ENCODE measurements at regions not wholly inside any gene's neighbourhood (a gene's known extent, or its start where the extent isn't known, plus 50 kb on each side); places are given as distances from the start of the nearest gene placed in this dataset.

GRCh38 chr10:109678857-109679256 lies 244.5 kb downstream of the XPNPEP1 start:
- H3K4me1 ChIP-seq (ENCODE audit: control insufficient read depth, insufficient read depth, low read length): no peaks in the 10 kb centered on the region
- no peak overlapping the region for H3K4me3 ChIP-seq (ENCODE audit: low read depth, low read length)
- no peak overlapping the region for H3K27ac ChIP-seq (ENCODE audit: extremely low read depth, low read depth, low read length)
- no peaks in the 10 kb centered on the region for H3K36me3 ChIP-seq (ENCODE audit: control insufficient read depth in 2 of 2, insufficient read depth in 1 of 2, low read length in 2 of 2)
- no peaks in the 10 kb centered on the region for H3K9me3 ChIP-seq (ENCODE audit: control insufficient read depth, insufficient read depth, low read depth, low read length)
- POLR2A ChIA-PET: no interaction called here
- TF ChIP-seq ZNF48 (tag by site-specific recombination; IDR thresholded peaks at IDR 0.05) (no peak), ZNF433 (tag by site-specific recombination; IDR thresholded peaks at IDR 0.05; ENCODE audit: low read depth) (no peak), ZNF391 (tag by site-specific recombination; IDR thresholded peaks at IDR 0.05; ENCODE audit: borderline replicate concordance, low read depth) (no peak), ZNF112 (tag by site-specific recombination; IDR thresholded peaks at IDR 0.05) (no peak), ZNF555 (tag by site-specific recombination; conservative IDR thresholded peaks at IDR 0.05) (no peak), ZNF157 (tag by site-specific recombination; IDR thresholded peaks at IDR 0.05) (no peak), ZNF114 (tag by site-specific recombination; IDR thresholded peaks at IDR 0.05) (no peak), ZNF473 (tag by site-specific recombination; IDR thresholded peaks at IDR 0.05) (no peak), ZNF658 (tag by site-specific recombination; IDR thresholded peaks at IDR 0.05) (no peak), ZFHX2 (tag by site-specific recombination; conservative IDR thresholded peaks at IDR 0.05) (no peak), ZSCAN23 (tag by site-specific recombination; IDR thresholded peaks at IDR 0.05) (no peak), ZNF548 (tag by site-specific recombination; IDR thresholded peaks at IDR 0.05) (no peak), IKZF3 (tag by site-specific recombination; IDR thresholded peaks at IDR 0.05) (no peak), SP7 (tag by site-specific recombination; IDR thresholded peaks at IDR 0.05) (no peak)
- CTCF ChIA-PET: no interaction called here

GRCh38 chr10:109676703-109677102 lies 246.6 kb downstream of the XPNPEP1 start:
- Histone ChIP-seq H3K9me3 (ENCODE audit: control insufficient read depth, insufficient read depth, low read depth, low read length) (no peaks in the 10 kb centered on the region), H3K27ac (ENCODE audit: extremely low read depth, low read depth, low read length) (no peak overlapping the region), H3K4me1 (ENCODE audit: control insufficient read depth, insufficient read depth, low read length) (no peaks in the 10 kb centered on the region), H3K4me3 (ENCODE audit: low read depth, low read length) (no peak overlapping the region), H3K36me3 (ENCODE audit: control insufficient read depth in 2 of 2, insufficient read depth in 1 of 2, low read length in 2 of 2) (no peaks in the 10 kb centered on the region)
- ChIA-PET POLR2A (no interaction called here), CTCF (no interaction called here)
- TF ChIP-seq ZFHX2 (tag by site-specific recombination; conservative IDR thresholded peaks at IDR 0.05) (no peak), ZNF214 (tag by site-specific recombination; IDR thresholded peaks at IDR 0.05; ENCODE audit: borderline replicate concordance) (no peak), ZNF510 (tag by site-specific recombination; IDR thresholded peaks at IDR 0.05; ENCODE audit: insufficient replicate concordance) (no peak), ZNF140 (tag by site-specific recombination; IDR thresholded peaks at IDR 0.05) (no peak), ZNF362 (tag by site-specific recombination; IDR thresholded peaks at IDR 0.05) (no peak), ZNF48 (tag by site-specific recombination; IDR thresholded peaks at IDR 0.05) (no peak), GLI2 (tag by site-specific recombination; IDR thresholded peaks at IDR 0.05; ENCODE audit: borderline replicate concordance, low read depth) (no peak), ZNF707 (tag by site-specific recombination; IDR thresholded peaks at IDR 0.05) (no peak), SP2 (tag by site-specific recombination; IDR thresholded peaks at IDR 0.05) (no peak), HOXD13 (CRISPR knock-in tag; IDR thresholded peaks at IDR 0.05; ENCODE audit: borderline replicate concordance) (no peak), ZNF629 (tag by site-specific recombination; IDR thresholded peaks at IDR 0.05) (no peak), ZNF596 (tag by site-specific recombination; IDR thresholded peaks at IDR 0.05) (no peak), ZNF350 (tag by site-specific recombination; IDR thresholded peaks at IDR 0.05) (no peak), ZBTB26 (tag by site-specific recombination; optimal IDR thresholded peaks at IDR 0.05) (no peak), ZBTB20 (tag by site-specific recombination; IDR thresholded peaks at IDR 0.05) (no peak)
- TF ChIP-seq, protein P1, sequence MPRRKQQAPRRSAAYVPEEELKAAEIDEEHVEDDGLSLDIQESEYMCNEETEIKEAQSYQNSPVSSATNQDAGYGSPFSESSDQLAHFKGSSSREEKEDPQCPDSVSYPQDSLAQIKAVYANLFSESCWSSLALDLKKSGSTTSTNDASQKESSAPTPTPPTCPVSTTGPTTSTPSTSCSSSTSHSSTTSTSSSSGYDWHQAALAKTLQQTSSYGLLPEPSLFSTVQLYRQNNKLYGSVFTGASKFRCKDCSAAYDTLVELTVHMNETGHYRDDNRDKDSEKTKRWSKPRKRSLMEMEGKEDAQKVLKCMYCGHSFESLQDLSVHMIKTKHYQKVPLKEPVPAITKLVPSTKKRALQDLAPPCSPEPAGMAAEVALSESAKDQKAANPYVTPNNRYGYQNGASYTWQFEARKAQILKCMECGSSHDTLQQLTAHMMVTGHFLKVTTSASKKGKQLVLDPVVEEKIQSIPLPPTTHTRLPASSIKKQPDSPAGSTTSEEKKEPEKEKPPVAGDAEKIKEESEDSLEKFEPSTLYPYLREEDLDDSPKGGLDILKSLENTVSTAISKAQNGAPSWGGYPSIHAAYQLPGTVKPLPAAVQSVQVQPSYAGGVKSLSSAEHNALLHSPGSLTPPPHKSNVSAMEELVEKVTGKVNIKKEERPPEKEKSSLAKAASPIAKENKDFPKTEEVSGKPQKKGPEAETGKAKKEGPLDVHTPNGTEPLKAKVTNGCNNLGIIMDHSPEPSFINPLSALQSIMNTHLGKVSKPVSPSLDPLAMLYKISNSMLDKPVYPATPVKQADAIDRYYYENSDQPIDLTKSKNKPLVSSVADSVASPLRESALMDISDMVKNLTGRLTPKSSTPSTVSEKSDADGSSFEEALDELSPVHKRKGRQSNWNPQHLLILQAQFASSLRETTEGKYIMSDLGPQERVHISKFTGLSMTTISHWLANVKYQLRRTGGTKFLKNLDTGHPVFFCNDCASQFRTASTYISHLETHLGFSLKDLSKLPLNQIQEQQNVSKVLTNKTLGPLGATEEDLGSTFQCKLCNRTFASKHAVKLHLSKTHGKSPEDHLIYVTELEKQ (tag by site-specific recombination; IDR thresholded peaks at IDR 0.05; ENCODE audit: borderline replicate concordance): no peak
